ENCODE measurements at regions not wholly inside any gene's neighbourhood (a gene's known extent, or its start where the extent isn't known, plus 50 kb on each side); places are given as distances from the start of the nearest gene placed in this dataset.

GRCh38 chr13:58882516-58882915 is 1251.0 kb downstream of the PCDH17 start:
- no peak overlapping the region for H3K27ac ChIP-seq
- H3K4me2 ChIP-seq (ENCODE audit: low read length) = no peak overlapping the region
- no peaks in the 10 kb centered on the region for H3K9me3 ChIP-seq (ENCODE audit: control insufficient read depth, low read length)
- H3K9ac ChIP-seq = no peak overlapping the region
- H3K27me3 ChIP-seq (ENCODE audit: control insufficient read depth, insufficient read depth, low read length) = no peaks in the 10 kb centered on the region
- H3K79me2 ChIP-seq = no peaks in the 10 kb centered on the region
- H3K36me3 ChIP-seq (ENCODE audit: control insufficient read depth, insufficient read depth, low read length) = no peaks in the 10 kb centered on the region
- TF ChIP-seq CTCF (IDR thresholded peaks at IDR 0.05) = no peak
- no peaks in the 10 kb centered on the region for H3K4me1 ChIP-seq
- no peak overlapping the region for H2AFZ ChIP-seq
- no peak overlapping the region for H3K4me3 ChIP-seq (ENCODE audit: low read depth, low read length)

- Histone ChIP-seq H3K4me1 (no peaks in the 10 kb centered on the region), H3K79me2 (no peaks in the 10 kb centered on the region), H3K4me3 (ENCODE audit: low read depth, low read length) (no peak overlapping the region)
These were observed 1251.9 kb downstream of the PCDH17 start for GRCh38 chr13:58883405-58883804.

GRCh38 chr13:58884353-58885209 is 1253.0 kb downstream of the PCDH17 start:
- H3K4me1 ChIP-seq = no peaks in the 10 kb centered on the region
- TF ChIP-seq CTCF (IDR thresholded peaks at IDR 0.05) = no peak
- no peak overlapping the region for H2AFZ ChIP-seq

More at GRCh38 chr13:58883405-58883804, 1251.9 kb downstream of the PCDH17 start:
- no peak overlapping the region for H3K27ac ChIP-seq
- no peak overlapping the region for H3K4me2 ChIP-seq (ENCODE audit: low read length)
- H3K36me3 ChIP-seq (ENCODE audit: control insufficient read depth, insufficient read depth, low read length) = no peaks in the 10 kb centered on the region
- H3K9me3 ChIP-seq (ENCODE audit: control insufficient read depth, low read length) = no peaks in the 10 kb centered on the region
- no peaks in the 10 kb centered on the region for H3K27me3 ChIP-seq (ENCODE audit: control insufficient read depth, insufficient read depth, low read length)
- no peak for TF ChIP-seq CTCF (IDR thresholded peaks at IDR 0.05)
- no peak overlapping the region for H2AFZ ChIP-seq
- H3K9ac ChIP-seq = no peak overlapping the region

GRCh38 chr13:58889474-58889873 is 1257.9 kb downstream of the PCDH17 start:
- Histone ChIP-seq H3K4me1 (no peaks in the 10 kb centered on the region), H3K9me3 (ENCODE audit: control insufficient read depth, low read length) (no peaks in the 10 kb centered on the region), H3K36me3 (ENCODE audit: control insufficient read depth, insufficient read depth, low read length) (no peaks in the 10 kb centered on the region), H3K79me2 (no peaks in the 10 kb centered on the region), H3K9ac (no peak overlapping the region), H3K27me3 (ENCODE audit: control insufficient read depth, insufficient read depth, low read length) (no peaks in the 10 kb centered on the region), H3K27ac (no peak overlapping the region), H2AFZ (no peak overlapping the region), H3K4me2 (ENCODE audit: low read length) (no peak overlapping the region), H3K4me3 (ENCODE audit: low read depth, low read length) (no peak overlapping the region)
- TF ChIP-seq CTCF (IDR thresholded peaks at IDR 0.05) = no peak

More at GRCh38 chr13:58884353-58885209, 1253.0 kb downstream of the PCDH17 start:
- Histone ChIP-seq H3K27me3 (ENCODE audit: control insufficient read depth, insufficient read depth, low read length) (no peaks in the 10 kb centered on the region), H3K9ac (no peak overlapping the region), H3K9me3 (ENCODE audit: control insufficient read depth, low read length) (no peaks in the 10 kb centered on the region), H3K36me3 (ENCODE audit: control insufficient read depth, insufficient read depth, low read length) (no peaks in the 10 kb centered on the region), H3K27ac (no peak overlapping the region), H3K79me2 (no peaks in the 10 kb centered on the region), H3K4me3 (ENCODE audit: low read depth, low read length) (no peak overlapping the region), H3K4me2 (ENCODE audit: low read length) (no peak overlapping the region)

GRCh38 chr13:58893396-58893795 is 1261.9 kb downstream of the PCDH17 start:
- H3K4me1 ChIP-seq = no peaks in the 10 kb centered on the region
- H3K79me2 ChIP-seq = no peaks in the 10 kb centered on the region
- no peaks in the 10 kb centered on the region for H3K36me3 ChIP-seq (ENCODE audit: control insufficient read depth, insufficient read depth, low read length)
- no peak for TF ChIP-seq CTCF (IDR thresholded peaks at IDR 0.05)
- H3K9ac ChIP-seq = no peak overlapping the region
- H3K27me3 ChIP-seq (ENCODE audit: control insufficient read depth, insufficient read depth, low read length) = no peaks in the 10 kb centered on the region
- H2AFZ ChIP-seq = no peak overlapping the region
- H3K27ac ChIP-seq = no peak overlapping the region
- no peak overlapping the region for H3K4me2 ChIP-seq (ENCODE audit: low read length)
- H3K9me3 ChIP-seq (ENCODE audit: control insufficient read depth, low read length) = no peaks in the 10 kb centered on the region
- no peak overlapping the region for H3K4me3 ChIP-seq (ENCODE audit: low read depth, low read length)
